ENCODE measurements at regions not wholly inside any gene's neighbourhood (a gene's known extent, or its start where the extent isn't known, plus 50 kb on each side); places are given as distances from the start of the nearest gene placed in this dataset.

- ATAC-seq: no peak
- TF ChIP-seq OSR1 (CRISPR knock-in tag; IDR thresholded peaks at IDR 0.05): no peak
- no peak for TF ChIP-seq ZC3H10 (CRISPR knock-in tag; IDR thresholded peaks at IDR 0.05)
- no peak for TF ChIP-seq BACH2 (CRISPR knock-in tag; IDR thresholded peaks at IDR 0.05; ENCODE audit: borderline replicate concordance)
These were observed 157.6 kb upstream of the OLIG3 start for GRCh38 chr6:137651591-137652335.

GRCh38 chr6:137652961-137653705 lies 158.9 kb upstream of the OLIG3 start:
- no peak for TF ChIP-seq ZFP30 (CRISPR knock-in tag; IDR thresholded peaks at IDR 0.05)
- TF ChIP-seq OSR1 (CRISPR knock-in tag; IDR thresholded peaks at IDR 0.05): no peak
- TF ChIP-seq ZC3H10 (CRISPR knock-in tag; IDR thresholded peaks at IDR 0.05): no peak
- no peak for TF ChIP-seq ARNTL (CRISPR knock-in tag; IDR thresholded peaks at IDR 0.05; ENCODE audit: borderline replicate concordance, low read depth)
- no peak for TF ChIP-seq TSHZ2 (CRISPR knock-in tag; IDR thresholded peaks at IDR 0.05)
- TF ChIP-seq SNAI2 (CRISPR knock-in tag; IDR thresholded peaks at IDR 0.05): no peak
- TF ChIP-seq TCF4 (CRISPR knock-in tag; IDR thresholded peaks at IDR 0.05; ENCODE audit: borderline replicate concordance): no peak
- no peak for TF ChIP-seq PPARA (CRISPR knock-in tag; IDR thresholded peaks at IDR 0.05; ENCODE audit: borderline replicate concordance)
- TF ChIP-seq RARB (CRISPR knock-in tag; IDR thresholded peaks at IDR 0.05): no peak
- TF ChIP-seq POU6F1 (CRISPR knock-in tag; IDR thresholded peaks at IDR 0.05; ENCODE audit: borderline replicate concordance, low read depth): no peak
- TF ChIP-seq BACH2 (CRISPR knock-in tag; IDR thresholded peaks at IDR 0.05; ENCODE audit: borderline replicate concordance): no peak
- no peak for TF ChIP-seq CSDC2 (CRISPR knock-in tag; IDR thresholded peaks at IDR 0.05)
- no peak for TF ChIP-seq ESRRG (CRISPR knock-in tag; IDR thresholded peaks at IDR 0.05)
- no peak for TF ChIP-seq ZFP3 (CRISPR knock-in tag; IDR thresholded peaks at IDR 0.05)
- no peak for ATAC-seq

- no peak for ATAC-seq
- no peak for TF ChIP-seq TSHZ2 (CRISPR knock-in tag; IDR thresholded peaks at IDR 0.05)
These were observed 159.5 kb upstream of the OLIG3 start for GRCh38 chr6:137653706-137654059.

- TF ChIP-seq POU6F1 (CRISPR knock-in tag; IDR thresholded peaks at IDR 0.05; ENCODE audit: borderline replicate concordance, low read depth): no peak
- ATAC-seq: no peak
These were observed 160.3 kb upstream of the OLIG3 start for GRCh38 chr6:137654365-137654981.

- TF ChIP-seq PPARA (CRISPR knock-in tag; IDR thresholded peaks at IDR 0.05; ENCODE audit: borderline replicate concordance) (no peak), ZFP30 (CRISPR knock-in tag; IDR thresholded peaks at IDR 0.05) (no peak), ZFP3 (CRISPR knock-in tag; IDR thresholded peaks at IDR 0.05) (no peak), BACH2 (CRISPR knock-in tag; IDR thresholded peaks at IDR 0.05; ENCODE audit: borderline replicate concordance) (no peak), ESRRG (CRISPR knock-in tag; IDR thresholded peaks at IDR 0.05) (no peak), ZC3H10 (CRISPR knock-in tag; IDR thresholded peaks at IDR 0.05) (no peak), ARNTL (CRISPR knock-in tag; IDR thresholded peaks at IDR 0.05; ENCODE audit: borderline replicate concordance, low read depth) (no peak)
- ATAC-seq: no peak
These were observed 161.1 kb upstream of the OLIG3 start for GRCh38 chr6:137655291-137655690.
